Upper lobe of right lung (tissue), 1 donor: ENCODE measurements at regions not wholly inside any gene's neighbourhood (a gene's known extent, or its start where the extent isn't known, plus 50 kb on each side); places are given as distances from the start of the nearest gene placed in this dataset.

Experiments used
- ATAC-seq: fragments of 200-7000 bp; cut with Tn5 transposase; one replicate; pipeline ENCODE4 v1.9.1; 2020; ENCODE audit warnings: mild to moderate bottlenecking, moderate library complexity
- DNase-seq: peaks from one replicate; pipeline ENCODE4 v3.0.0-alpha.2; 2020
- H3K27ac ChIP-seq: fragments of 200-600 bp; one replicate; pipeline ENCODE4 v1.8.0; 2022
- H3K27me3 ChIP-seq: fragments of 200-600 bp; one replicate; pipeline ENCODE4 v1.8.0; 2022; ENCODE audit warnings: mild to moderate bottlenecking
- H3K36me3 ChIP-seq: fragments of 200-600 bp; one replicate; pipeline ENCODE4 v1.8.0; 2022
- H3K4me1 ChIP-seq: fragments of 200-600 bp; one replicate; pipeline ENCODE4 v1.8.0; 2022
- H3K4me3 ChIP-seq: fragments of 200-600 bp; one replicate; pipeline ENCODE4 v1.8.0; 2022; ENCODE audit warnings: mild to moderate bottlenecking
- H3K9me3 ChIP-seq: fragments of 200-600 bp; one replicate; pipeline ENCODE4 v1.8.0; 2022
- intact Hi-C: fragments of 100-400 bp; cut with DNase I; formaldehyde crosslinking; loops from one replicate; pipeline ENCODE4 v1.11.0; 2022
- TF ChIP-seq, protein P1 (sequence below): fragments of 200-600 bp; IDR thresholded peaks from one replicate; pipeline ENCODE4 v1.8.0; 2022; ENCODE audit warnings: antibody characterized with exemption
- donor health status: DM: no; HTN: yes; CAD: no; lungs with severe emphysema.

DNA sequence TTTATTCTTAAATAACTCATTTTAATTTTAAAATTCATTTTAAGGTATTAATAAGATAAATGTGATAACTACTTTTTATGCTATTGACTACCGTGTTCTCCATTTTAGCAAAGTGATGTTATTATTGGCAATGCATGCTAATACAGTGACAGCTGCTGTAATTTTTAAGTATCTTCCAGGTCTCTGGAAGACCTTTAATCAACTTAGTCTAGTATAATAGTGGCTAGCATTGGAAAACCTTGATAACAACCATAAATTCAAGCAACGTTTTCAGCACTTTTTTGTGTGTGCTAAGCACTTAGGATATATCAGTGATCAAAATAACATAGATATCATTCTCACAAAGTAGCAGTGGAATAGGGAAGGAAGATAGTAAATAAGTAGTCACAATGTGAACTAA lies 230.9 kb upstream of the MAGI2 start:
- no peaks in the 10 kb centered on the region for H3K27me3 ChIP-seq
- ATAC-seq (no peak), DNase-seq (no peak)
- TF ChIP-seq, protein P1, sequence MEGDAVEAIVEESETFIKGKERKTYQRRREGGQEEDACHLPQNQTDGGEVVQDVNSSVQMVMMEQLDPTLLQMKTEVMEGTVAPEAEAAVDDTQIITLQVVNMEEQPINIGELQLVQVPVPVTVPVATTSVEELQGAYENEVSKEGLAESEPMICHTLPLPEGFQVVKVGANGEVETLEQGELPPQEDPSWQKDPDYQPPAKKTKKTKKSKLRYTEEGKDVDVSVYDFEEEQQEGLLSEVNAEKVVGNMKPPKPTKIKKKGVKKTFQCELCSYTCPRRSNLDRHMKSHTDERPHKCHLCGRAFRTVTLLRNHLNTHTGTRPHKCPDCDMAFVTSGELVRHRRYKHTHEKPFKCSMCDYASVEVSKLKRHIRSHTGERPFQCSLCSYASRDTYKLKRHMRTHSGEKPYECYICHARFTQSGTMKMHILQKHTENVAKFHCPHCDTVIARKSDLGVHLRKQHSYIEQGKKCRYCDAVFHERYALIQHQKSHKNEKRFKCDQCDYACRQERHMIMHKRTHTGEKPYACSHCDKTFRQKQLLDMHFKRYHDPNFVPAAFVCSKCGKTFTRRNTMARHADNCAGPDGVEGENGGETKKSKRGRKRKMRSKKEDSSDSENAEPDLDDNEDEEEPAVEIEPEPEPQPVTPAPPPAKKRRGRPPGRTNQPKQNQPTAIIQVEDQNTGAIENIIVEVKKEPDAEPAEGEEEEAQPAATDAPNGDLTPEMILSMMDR = no peak
- no peak overlapping the region for H3K4me3 ChIP-seq
- H3K36me3 ChIP-seq = no peaks in the 10 kb centered on the region
- intact Hi-C loops = no loop called here
- H3K9me3 ChIP-seq = no peaks in the 10 kb centered on the region
- H3K27ac ChIP-seq = no peak overlapping the region
- H3K4me1 ChIP-seq = no peaks in the 10 kb centered on the region

DNA sequence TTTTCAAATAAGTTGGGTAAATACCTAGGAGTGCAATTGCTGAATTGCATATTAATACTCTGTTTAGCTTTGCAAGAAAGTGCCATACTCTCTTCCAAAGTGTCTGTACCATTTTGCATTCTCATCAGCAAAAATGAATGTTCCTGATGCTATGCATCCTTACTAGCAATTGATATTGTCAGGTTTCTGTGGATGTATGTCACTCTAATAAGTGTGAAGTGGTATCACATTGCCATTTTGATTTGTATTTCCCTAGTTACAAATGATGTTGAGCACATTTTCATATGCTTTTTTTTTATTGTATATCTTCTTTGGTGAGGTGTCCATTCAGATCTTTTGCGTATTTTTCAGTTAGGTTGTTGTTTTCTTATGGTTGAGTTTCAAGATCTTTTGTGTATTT lies 230.4 kb upstream of the MAGI2 start:
- no peak overlapping the region for H3K4me3 ChIP-seq
- no peaks in the 10 kb centered on the region for H3K4me1 ChIP-seq
- TF ChIP-seq, protein P1 = no peak
- no peak overlapping the region for H3K27ac ChIP-seq
- DNase-seq (no peak), ATAC-seq (no peak)
- no peaks in the 10 kb centered on the region for H3K9me3 ChIP-seq
- H3K27me3 ChIP-seq = no peaks in the 10 kb centered on the region
- intact Hi-C loops = no loop called here
- no peaks in the 10 kb centered on the region for H3K36me3 ChIP-seq

DNA sequence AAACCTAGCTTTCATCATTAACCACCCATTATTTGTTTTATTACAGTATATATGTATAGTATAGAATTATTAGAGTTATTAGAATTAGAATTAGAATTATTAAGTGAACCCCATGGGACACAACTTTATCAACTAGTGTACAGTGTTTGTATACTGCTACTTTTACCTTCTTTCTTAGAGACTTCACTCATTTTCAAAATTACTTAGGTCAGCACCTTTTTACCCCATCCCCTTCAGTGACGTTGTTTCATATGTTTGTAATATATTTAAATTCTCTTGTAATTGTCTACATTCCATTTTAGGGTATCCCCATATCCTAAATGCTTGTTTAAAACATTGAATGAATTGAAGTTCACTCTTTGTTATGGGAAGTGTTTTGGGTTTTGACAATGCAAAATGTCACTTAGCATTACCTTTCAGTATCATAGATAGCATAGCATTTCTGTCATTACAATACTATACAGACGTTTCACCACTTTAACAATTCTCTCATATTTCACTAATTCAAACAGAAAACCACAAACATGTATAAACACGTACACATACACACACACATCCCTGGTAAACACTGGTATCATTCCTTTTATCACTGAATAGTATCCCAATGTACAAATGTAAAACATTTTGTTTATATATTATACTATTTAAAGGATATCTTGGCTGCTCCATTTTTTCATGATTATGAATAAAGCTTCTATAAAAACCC lies 229.9 kb upstream of the MAGI2 start:
- Histone ChIP-seq H3K27me3 (no peaks in the 10 kb centered on the region), H3K4me3 (no peak overlapping the region), H3K27ac (no peak overlapping the region), H3K4me1 (no peaks in the 10 kb centered on the region), H3K9me3 (no peaks in the 10 kb centered on the region), H3K36me3 (no peaks in the 10 kb centered on the region)
- ATAC-seq = no peak
- no peak for DNase-seq
- intact Hi-C loops = no loop called here
- TF ChIP-seq, protein P1 = no peak

DNA sequence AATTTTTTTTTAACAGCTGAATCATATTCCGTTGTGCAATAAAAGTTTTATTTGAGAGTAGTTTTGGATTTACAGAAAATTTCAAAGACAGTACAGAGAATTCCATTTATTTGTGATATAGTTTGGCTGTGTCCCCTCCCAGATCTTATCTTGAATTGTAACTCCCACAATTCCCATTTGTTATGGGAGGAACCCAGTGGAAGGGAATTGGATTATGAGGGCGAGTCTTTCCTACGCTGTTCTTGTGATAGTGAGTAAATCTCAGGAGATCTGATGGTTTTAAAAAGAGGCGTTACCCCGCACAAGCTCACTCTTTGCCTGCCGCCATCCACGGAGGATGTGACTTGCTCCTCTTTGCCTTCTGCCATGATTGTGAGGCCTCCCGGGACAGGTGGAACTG lies 228.0 kb upstream of the MAGI2 start:
- DNase-seq (no peak), ATAC-seq (no peak)
- Histone ChIP-seq H3K27me3 (no peaks in the 10 kb centered on the region), H3K36me3 (no peaks in the 10 kb centered on the region), H3K9me3 (no peaks in the 10 kb centered on the region), H3K4me3 (no peak overlapping the region), H3K27ac (no peak overlapping the region), H3K4me1 (no peaks in the 10 kb centered on the region)
- TF ChIP-seq, protein P1 = no peak
- intact Hi-C loops = no loop called here

DNA sequence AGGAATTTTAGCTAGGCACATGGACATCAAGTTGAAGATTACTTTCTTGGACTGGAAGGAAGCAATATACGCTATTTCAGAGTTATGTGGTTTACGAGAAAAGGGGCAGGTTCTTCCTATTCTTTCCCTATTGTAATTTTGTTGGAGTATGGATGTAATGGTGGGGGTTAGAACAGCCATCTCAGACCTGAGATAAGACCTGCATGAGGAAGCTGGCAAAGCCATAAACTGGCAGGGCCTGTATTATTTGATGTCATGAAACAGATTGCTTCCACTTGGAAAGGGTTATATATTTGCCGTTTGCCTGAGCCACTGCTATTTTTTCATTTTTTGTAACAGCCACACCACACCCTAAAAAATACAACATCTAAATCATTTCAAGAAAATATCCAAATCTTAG lies 220.5 kb upstream of the MAGI2 start:
- no peaks in the 10 kb centered on the region for H3K9me3 ChIP-seq
- intact Hi-C loops = no loop called here
- H3K4me3 ChIP-seq = no peak overlapping the region
- no peaks in the 10 kb centered on the region for H3K36me3 ChIP-seq
- no peaks in the 10 kb centered on the region for H3K4me1 ChIP-seq
- ATAC-seq (no peak), DNase-seq (no peak)
- no peaks in the 10 kb centered on the region for H3K27me3 ChIP-seq
- TF ChIP-seq, protein P1 = no peak
- no peak overlapping the region for H3K27ac ChIP-seq

DNA sequence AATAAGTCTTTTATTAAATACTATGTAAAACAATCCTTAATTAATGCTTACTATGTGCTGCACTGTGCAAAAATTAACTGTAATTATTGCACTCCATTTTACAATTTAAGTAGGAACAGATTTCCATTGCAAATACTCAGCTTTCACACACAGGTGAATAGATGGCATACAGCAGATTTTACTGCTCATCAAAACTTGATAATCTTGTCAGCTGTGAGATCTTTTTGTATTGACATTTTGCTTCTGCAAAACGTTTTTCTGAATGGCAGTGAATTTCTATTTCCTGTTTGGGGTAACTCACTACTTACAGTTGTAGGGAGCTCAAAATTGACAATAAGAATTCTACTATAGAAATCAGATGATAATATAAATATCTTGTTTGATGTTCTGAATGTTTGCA lies 220.0 kb upstream of the MAGI2 start:
- H3K4me1 ChIP-seq = no peaks in the 10 kb centered on the region
- H3K36me3 ChIP-seq = no peaks in the 10 kb centered on the region
- no peaks in the 10 kb centered on the region for H3K27me3 ChIP-seq
- ATAC-seq (no peak), DNase-seq (no peak)
- no peak overlapping the region for H3K4me3 ChIP-seq
- H3K27ac ChIP-seq = no peak overlapping the region
- TF ChIP-seq, protein P1 = no peak
- no peaks in the 10 kb centered on the region for H3K9me3 ChIP-seq
- intact Hi-C loops = no loop called here
